Activated CD8-positive, alpha-beta memory T cell treated with anti-CD3 and anti-CD28 coated beads, Interleukin-2, amount 10 ng/mL, durations not matched to agents 7 days and 5 days (primary cell): ENCODE measurements at regions not wholly inside any gene's neighbourhood (a gene's known extent, or its start where the extent isn't known, plus 50 kb on each side); places are given as distances from the start of the nearest gene placed in this dataset.

Source experiments
- ATAC-seq: fragments of 150-1000 bp; cut with Tn5 transposase; one replicate; pipeline ENCODE4 v1.10.0; 2021; ENCODE audit warnings: moderate library complexity
- CTCF ChIA-PET: fragments of 350-600 bp; sonication (Branson Sonifier 250); formaldehyde crosslinking; loops from one replicate; lab custom pipeline; 2021; ENCODE audit warnings: antibody characterized with exemption; lab: Charles Lee
- DNase-seq: peaks from one replicate; pipeline ENCODE4 v3.0.0-alpha.2; 2020
- H3K27ac Mint-ChIP-seq: one replicate; pipeline ENCODE4 v1.8.0; 2021; ENCODE audit warnings: mild to moderate bottlenecking, mixed read lengths
- H3K27me3 Mint-ChIP-seq: one replicate; pipeline ENCODE4 v1.8.0; 2021; ENCODE audit warnings: mixed read lengths
- H3K36me3 Mint-ChIP-seq: one replicate; pipeline ENCODE4 v1.8.0; 2021; ENCODE audit warnings: mild to moderate bottlenecking, mixed read lengths
- H3K4me1 Mint-ChIP-seq: one replicate; pipeline ENCODE4 v1.8.0; 2021; ENCODE audit warnings: mixed read lengths
- H3K4me3 Mint-ChIP-seq: one replicate; pipeline ENCODE4 v1.8.0; 2021; ENCODE audit warnings: mild to moderate bottlenecking, moderate library complexity, mixed read lengths
- H3K9me3 Mint-ChIP-seq: one replicate; pipeline ENCODE4 v1.8.0; 2022; ENCODE audit warnings: low read depth, mixed read lengths

GRCh38 chr17:49910858-49911204 is 58.2 kb upstream of the DLX4 start:
- no peaks in the 10 kb centered on the region for H3K36me3 Mint-ChIP-seq
- CTCF ChIA-PET: interaction anchor here (0.8 to 4.4 kb wide), 4 partner anchors 12 to 87 kb away, joined by 3 to 31 read pairs (median 4); no protein-coding TSS in a partner anchor
- ATAC-seq (no peak), DNase-seq (no peak)
- peaks cover 5% of the 10 kb centered on the region for H3K4me1 Mint-ChIP-seq
- no peak overlapping the region for H3K4me3 Mint-ChIP-seq
- no peak overlapping the region for H3K27ac Mint-ChIP-seq
- H3K9me3 Mint-ChIP-seq: no peaks in the 10 kb centered on the region
- peaks cover 71% of the 10 kb centered on the region for H3K27me3 Mint-ChIP-seq

DNA sequence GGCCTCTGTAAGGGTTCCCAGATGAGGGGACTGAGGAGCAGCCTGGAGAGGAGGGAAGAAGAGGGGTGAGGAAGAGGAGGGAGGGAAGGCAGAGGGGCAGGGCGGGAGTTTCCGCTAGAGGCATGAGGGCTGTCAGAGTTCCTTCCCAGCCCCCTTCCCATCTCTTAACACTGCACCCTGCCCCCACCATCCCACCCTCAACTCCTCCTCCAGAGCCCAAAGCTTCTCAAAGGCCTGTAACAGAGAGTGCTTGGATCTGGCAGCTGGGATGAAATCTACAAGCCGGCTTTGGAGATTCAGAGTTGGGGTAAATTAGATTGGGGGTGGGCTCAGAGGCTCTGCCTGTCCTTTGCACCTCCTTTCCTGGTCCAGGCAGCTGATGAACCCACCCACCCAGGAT is 57.3 kb upstream of the DLX4 start:
- H3K4me3 Mint-ChIP-seq: no peak overlapping the region
- CTCF ChIA-PET: no interaction called here
- peaks cover 75% of the 10 kb centered on the region for H3K27me3 Mint-ChIP-seq
- no peak for DNase-seq
- H3K9me3 Mint-ChIP-seq: no peaks in the 10 kb centered on the region
- H3K27ac Mint-ChIP-seq: no peak overlapping the region
- no peak for ATAC-seq
- H3K4me1 Mint-ChIP-seq: peaks cover 5% of the 10 kb centered on the region
- no peaks in the 10 kb centered on the region for H3K36me3 Mint-ChIP-seq

DNA sequence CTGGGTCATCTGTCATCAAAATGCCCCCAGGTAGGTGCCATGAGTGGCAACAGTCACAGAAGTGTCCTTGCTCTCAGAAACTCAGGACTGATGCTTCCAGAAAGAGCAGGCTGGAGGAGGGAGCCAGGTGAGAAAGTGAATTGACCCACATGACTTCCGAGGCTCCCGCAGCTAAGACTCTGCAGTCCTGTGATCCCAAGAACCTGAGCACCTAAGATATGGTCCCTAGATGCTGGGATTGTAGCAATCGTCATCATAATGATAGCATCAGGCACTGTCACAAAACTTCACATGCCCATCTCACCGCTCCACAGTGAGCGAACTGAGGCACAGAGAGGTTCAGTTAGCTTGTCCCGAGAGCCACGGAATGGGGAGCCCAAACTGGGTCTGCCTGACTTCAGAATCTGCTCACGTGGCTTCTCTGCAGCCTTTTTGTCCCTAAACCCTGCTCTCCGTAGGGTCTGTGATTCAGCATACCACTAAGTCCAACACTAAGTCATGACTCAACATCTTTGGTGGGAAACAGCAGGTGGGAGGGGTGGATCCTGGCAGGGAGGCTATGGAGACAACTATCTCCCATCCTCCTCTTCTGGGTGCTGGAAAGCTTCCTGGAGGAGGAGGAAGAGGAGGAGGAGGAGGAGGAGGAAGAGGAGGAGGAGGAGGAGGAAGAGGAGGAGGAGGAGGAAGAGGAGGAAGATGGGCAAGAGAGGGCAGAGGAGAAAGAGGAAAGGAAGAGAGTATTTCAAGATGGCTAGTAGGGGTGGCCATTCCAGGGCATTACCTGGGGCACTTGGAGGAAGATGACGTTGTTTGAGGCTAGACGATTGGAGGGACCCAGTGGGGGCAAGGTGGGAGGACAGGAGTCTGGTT is 55.5 kb upstream of the DLX4 start:
- H3K4me3 Mint-ChIP-seq: no peak overlapping the region

DNA sequence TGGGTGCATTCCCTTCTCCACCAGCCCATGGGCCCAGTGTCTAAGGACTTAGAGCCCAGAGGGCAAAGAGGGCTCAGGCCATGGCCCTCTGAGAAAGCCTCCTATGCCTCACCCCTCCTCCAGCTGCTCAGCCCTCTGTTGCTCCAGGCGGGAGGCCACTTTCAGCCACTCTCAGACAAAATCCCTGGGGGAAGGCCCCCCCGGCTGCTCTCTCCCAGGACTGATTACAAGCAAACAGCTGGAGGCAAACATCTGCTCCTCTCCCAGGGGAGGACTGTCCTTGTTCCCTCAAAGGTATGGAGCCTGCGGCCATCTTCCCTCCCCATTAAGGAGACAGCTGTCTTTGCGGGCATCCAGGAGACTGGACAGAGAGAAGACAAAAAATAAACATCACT is 54.9 kb upstream of the DLX4 start:
- Mint-ChIP-seq H3K36me3 (no peaks in the 10 kb centered on the region), H3K9me3 (no peaks in the 10 kb centered on the region), H3K4me1 (peaks cover 5% of the 10 kb centered on the region), H3K27me3 (peaks cover 65% of the 10 kb centered on the region), H3K4me3 (no peak overlapping the region), H3K27ac (no peak overlapping the region)
- CTCF ChIA-PET: interaction anchor here (1.2 kb wide), 1 partner anchor 38 kb away, joined by 4 read pairs; no protein-coding TSS in a partner anchor
- no peak for DNase-seq
- ATAC-seq: no peak

More for the DNA sequence above, 55.5 kb upstream of the DLX4 start:
- Mint-ChIP-seq H3K27ac (no peak overlapping the region), H3K36me3 (no peaks in the 10 kb centered on the region), H3K27me3 (peaks cover 71% of the 10 kb centered on the region), H3K4me1 (peaks cover 5% of the 10 kb centered on the region), H3K9me3 (no peaks in the 10 kb centered on the region)
- ATAC-seq (no peak), DNase-seq (no peak)
- CTCF ChIA-PET: interaction anchor here (1.2 kb wide), 1 partner anchor 39 kb away, joined by 4 read pairs; no protein-coding TSS in a partner anchor

- H3K36me3 Mint-ChIP-seq: no peaks in the 10 kb centered on the region
- H3K27me3 Mint-ChIP-seq: peaks cover 59% of the 10 kb centered on the region
- no peak overlapping the region for H3K27ac Mint-ChIP-seq
- no peaks in the 10 kb centered on the region for H3K9me3 Mint-ChIP-seq
- H3K4me1 Mint-ChIP-seq: peaks cover 5% of the 10 kb centered on the region
- H3K4me3 Mint-ChIP-seq: no peak overlapping the region
- ATAC-seq (no peak), DNase-seq (no peak)
- CTCF ChIA-PET: interaction anchor here (1.2 kb wide), 2 partner anchors 38 to 82 kb away, joined by 4 to 5 read pairs; no protein-coding TSS in a partner anchor
Observed at GRCh38 chr17:49914664-49915063, 54.3 kb upstream of the DLX4 start.

- H3K27me3 Mint-ChIP-seq: peaks cover 55% of the 10 kb centered on the region
- H3K4me3 Mint-ChIP-seq: no peak overlapping the region
- peaks cover 2% of the 10 kb centered on the region for H3K4me1 Mint-ChIP-seq
- no peaks in the 10 kb centered on the region for H3K9me3 Mint-ChIP-seq
- no peaks in the 10 kb centered on the region for H3K36me3 Mint-ChIP-seq
- no peak overlapping the region for H3K27ac Mint-ChIP-seq
- CTCF ChIA-PET: interaction anchor here (1.2 kb wide), 1 partner anchor 81 kb away, joined by 5 read pairs; no protein-coding TSS in a partner anchor
- ATAC-seq: no peak
- no peak for DNase-seq
Observed at GRCh38 chr17:49915260-49915659, 53.7 kb upstream of the DLX4 start.

DNA sequence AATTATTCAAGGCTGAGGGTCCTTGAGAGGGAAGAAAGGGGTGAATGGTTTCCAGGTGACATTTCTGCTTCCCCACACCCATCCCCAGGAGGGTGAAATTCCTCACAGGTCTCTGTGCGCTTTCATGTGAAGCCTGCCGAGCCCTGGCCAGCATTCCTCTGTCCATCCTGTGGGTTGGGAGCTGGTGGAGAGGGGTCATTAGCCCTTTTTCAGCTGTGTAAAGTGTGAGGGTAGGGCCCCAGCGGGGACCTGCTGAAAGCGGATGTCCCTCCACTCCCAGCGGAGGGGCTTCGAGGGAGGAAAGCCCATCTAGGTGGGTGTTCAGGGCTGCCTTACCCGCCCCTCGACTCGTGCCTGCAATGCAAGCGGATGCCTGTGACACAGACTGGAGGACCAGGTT is 53.3 kb upstream of the DLX4 start:
- no peaks in the 10 kb centered on the region for H3K9me3 Mint-ChIP-seq
- H3K27ac Mint-ChIP-seq: no peak overlapping the region
- CTCF ChIA-PET: interaction anchor here (1.2 kb wide), 1 partner anchor 81 kb away, joined by 5 read pairs; no protein-coding TSS in a partner anchor
- peaks cover 53% of the 10 kb centered on the region for H3K27me3 Mint-ChIP-seq
- no peaks in the 10 kb centered on the region for H3K4me1 Mint-ChIP-seq
- ATAC-seq (no peak), DNase-seq (no peak)
- no peaks in the 10 kb centered on the region for H3K36me3 Mint-ChIP-seq
- no peak overlapping the region for H3K4me3 Mint-ChIP-seq

DNA sequence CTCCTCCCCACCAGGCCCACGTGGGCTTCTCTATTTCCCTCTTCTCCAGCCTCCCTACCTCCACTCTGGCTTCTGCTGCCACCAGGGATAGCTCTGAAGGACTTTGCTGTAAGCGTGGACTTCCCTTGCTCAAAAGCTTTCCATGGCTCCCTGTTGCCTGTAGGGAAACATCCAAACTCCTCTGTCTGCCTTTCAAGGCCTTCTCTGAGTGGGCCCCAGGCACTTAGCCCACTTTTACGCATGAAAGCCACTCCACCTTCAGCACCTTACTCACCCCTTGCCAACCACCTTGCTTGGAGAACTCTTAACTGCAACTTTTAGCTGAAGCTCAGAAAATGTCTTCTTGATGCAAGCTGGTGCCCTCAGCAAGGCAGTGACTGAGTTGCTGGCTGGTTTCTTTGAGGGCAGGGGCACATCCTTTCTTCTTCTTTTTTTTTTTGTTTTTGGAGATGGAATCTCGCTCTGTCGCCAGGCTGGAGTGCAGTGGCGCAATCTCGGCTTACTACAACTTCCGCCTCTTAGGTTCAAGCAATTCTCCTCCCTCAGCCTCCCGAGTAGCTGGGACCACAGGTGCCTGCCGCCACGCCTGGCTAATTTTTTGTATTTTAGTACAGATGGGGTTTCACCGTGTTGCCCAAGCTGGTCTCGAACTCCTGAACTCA is 52.0 kb upstream of the DLX4 start:
- Mint-ChIP-seq H3K27ac (no peak overlapping the region), H3K4me1 (no peaks in the 10 kb centered on the region), H3K4me3 (no peak overlapping the region), H3K9me3 (no peaks in the 10 kb centered on the region), H3K36me3 (no peaks in the 10 kb centered on the region), H3K27me3 (peaks cover 44% of the 10 kb centered on the region)
- CTCF ChIA-PET: no interaction called here
- DNase-seq (no peak), ATAC-seq (no peak)

DNA sequence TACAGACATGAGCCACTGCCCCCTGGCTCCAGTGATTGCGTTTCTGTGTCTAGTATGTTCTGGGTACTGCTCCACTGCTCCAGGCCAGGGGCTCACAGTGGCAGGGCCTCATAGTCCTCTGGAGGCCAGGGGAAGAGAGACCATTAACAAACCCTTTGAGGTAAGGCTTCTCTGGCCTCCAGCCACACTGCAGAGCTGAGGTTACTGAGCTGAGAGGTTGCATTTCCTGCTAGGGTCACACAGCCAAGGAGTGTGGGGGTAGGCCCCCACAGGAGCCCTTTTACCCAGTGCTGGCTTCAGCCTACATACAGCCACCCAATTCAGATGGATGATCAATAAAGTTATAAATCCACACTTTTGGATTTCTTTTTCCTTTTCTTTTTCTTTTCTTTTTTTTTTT is 50.4 kb upstream of the DLX4 start:
- Mint-ChIP-seq H3K36me3 (no peaks in the 10 kb centered on the region), H3K9me3 (no peaks in the 10 kb centered on the region), H3K27ac (no peak overlapping the region), H3K27me3 (peaks cover 44% of the 10 kb centered on the region), H3K4me3 (no peak overlapping the region), H3K4me1 (no peaks in the 10 kb centered on the region)
- DNase-seq: no peak
- CTCF ChIA-PET: no interaction called here
- ATAC-seq: no peak
